ENCODE measurements at regions not wholly inside any gene's neighbourhood (a gene's known extent, or its start where the extent isn't known, plus 50 kb on each side); places are given as distances from the start of the nearest gene placed in this dataset.

DNA sequence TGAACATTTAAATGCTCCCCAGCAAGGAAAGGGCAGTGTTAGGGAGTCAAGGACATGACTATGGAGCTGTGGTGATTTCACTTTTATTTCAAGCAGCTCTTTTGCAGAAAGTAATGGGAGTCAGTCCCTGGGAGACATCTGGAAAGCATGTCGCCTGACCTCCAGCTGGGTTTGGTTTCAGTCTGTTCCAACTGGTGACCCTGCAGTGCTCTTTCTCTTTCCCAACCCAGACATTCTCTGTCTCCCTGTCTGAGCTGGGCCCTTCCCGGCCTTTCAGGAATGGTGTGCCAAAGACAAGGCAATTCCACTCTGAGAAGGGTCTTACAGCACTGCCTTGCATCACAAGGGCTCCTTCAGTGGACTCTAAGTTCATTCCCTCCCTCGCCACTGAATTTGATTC, 323.2 kb downstream of the OSR1 start (continued):
- TF ChIP-seq ZNF407 (IDR thresholded peaks at IDR 0.05; ENCODE audit: low read depth) (no peak), JUN (IDR thresholded peaks at IDR 0.05; ENCODE audit: borderline replicate concordance, low read depth, low read length) (no peak), JUN (CRISPR knock-in tag; IDR thresholded peaks at IDR 0.05; ENCODE audit: borderline replicate concordance) (no peak)

GRCh38 chr2:19033240-19033639, 325.2 kb downstream of the OSR1 start:
- H3K9me1 ChIP-seq (ENCODE audit: control insufficient read depth, insufficient read depth, low read length): no peaks in the 10 kb centered on the region
- no peaks in the 10 kb centered on the region for H3K36me3 ChIP-seq (ENCODE audit: control insufficient read depth, insufficient read depth, low read length)
- no peaks in the 10 kb centered on the region for H3K27me3 ChIP-seq (ENCODE audit: control insufficient read depth in 2 of 2, insufficient read depth in 2 of 2, low read length in 2 of 2)
- H4K20me1 ChIP-seq (replicated peaks; ENCODE audit: control insufficient read depth, insufficient read depth, low read length): no peaks in the 10 kb centered on the region
- ATAC-seq (no peak), FAIRE-seq (no peak), DNase-seq (ENCODE audit: extremely low read depth in 1 of 4, low spot score in 3 of 4) (no peak)
- no peak overlapping the region for H3K4me3 ChIP-seq
- H2AFZ ChIP-seq (ENCODE audit: low read depth, low read length): no peak overlapping the region
- intact Hi-C loops (cut with micrococcal nuclease): no loop called here
- no TSS peak for BruUV-seq (replicated peaks)
- H3K27ac ChIP-seq (ENCODE audit: extremely low read depth, low read depth, low read length): no peak overlapping the region
- CTCF ChIA-PET (ENCODE audit: low intra/inter-chr PET ratio): no interaction called here
- H3K79me2 ChIP-seq (ENCODE audit: control insufficient read depth, insufficient read depth, low read length): no peaks in the 10 kb centered on the region
- POLR2A ChIA-PET: no interaction called here
- WGBS (ENCODE audit: insufficient coverage, low coverage, missing lambda C conversion rate): 0% methylated on average over 2 of the region's 3 CpGs
- H3K9ac ChIP-seq (ENCODE audit: insufficient read depth in 1 of 2, low read depth in 2 of 2, low read length in 2 of 2): no peak overlapping the region
- in situ Hi-C loops (cut with MboI): no loop called here
- H3K4me2 ChIP-seq (ENCODE audit: insufficient read depth, low read length): no peak overlapping the region
- no peaks in the 10 kb centered on the region for H3K4me1 ChIP-seq (replicated peaks in 1 of 2; ENCODE audit: control insufficient read depth in 2 of 2, insufficient read depth in 2 of 2, low read length in 2 of 2)
- no peaks in the 10 kb centered on the region for H3K9me3 ChIP-seq (replicated peaks; ENCODE audit: control insufficient read depth, insufficient read depth, low read depth, low read length)
- TF ChIP-seq ZNF512 (tag; IDR thresholded peaks at IDR 0.05): no peak
- no peak for TF ChIP-seq ZNF311 (CRISPR knock-in tag; IDR thresholded peaks at IDR 0.05)
- TF ChIP-seq TRIM25 (IDR thresholded peaks at IDR 0.05; ENCODE audit: borderline replicate concordance): no peak
- no peak for TF ChIP-seq ELF4 (CRISPR knock-in tag; IDR thresholded peaks at IDR 0.05)
- no peak for TF ChIP-seq HIVEP1 (CRISPR knock-in tag; IDR thresholded peaks at IDR 0.05)
